GM18951 (cell line): ENCODE measurements at regions not wholly inside any gene's neighbourhood (a gene's known extent, or its start where the extent isn't known, plus 50 kb on each side); places are given as distances from the start of the nearest gene placed in this dataset.

Experiments used
- POLR2A ChIP-seq: IDR thresholded peaks from 4 replicates; pipeline ENCODE4 v1.6.1; 2011; ENCODE audit warnings: mild to moderate bottlenecking; ENCODE audit not compliant: insufficient read length, insufficient read depth; ENCODE audit errors: extremely low read depth
- in situ Hi-C: fragments of 300-500 bp; cut with MboI; formaldehyde crosslinking; loops from one replicate; pipeline ENCODE4 v1.12.0; 2022; ENCODE audit warnings: low sequenced_read_pairs, mixed read lengths, inconsistent platforms; ENCODE audit not compliant: unreplicated experiment

- in situ Hi-C loops, result no loop called here
- TF ChIP-seq POLR2A, result no peak
These were observed 932.3 kb downstream of the FLRT2 start for GRCh38 chr14:86462193-86462753.

DNA sequence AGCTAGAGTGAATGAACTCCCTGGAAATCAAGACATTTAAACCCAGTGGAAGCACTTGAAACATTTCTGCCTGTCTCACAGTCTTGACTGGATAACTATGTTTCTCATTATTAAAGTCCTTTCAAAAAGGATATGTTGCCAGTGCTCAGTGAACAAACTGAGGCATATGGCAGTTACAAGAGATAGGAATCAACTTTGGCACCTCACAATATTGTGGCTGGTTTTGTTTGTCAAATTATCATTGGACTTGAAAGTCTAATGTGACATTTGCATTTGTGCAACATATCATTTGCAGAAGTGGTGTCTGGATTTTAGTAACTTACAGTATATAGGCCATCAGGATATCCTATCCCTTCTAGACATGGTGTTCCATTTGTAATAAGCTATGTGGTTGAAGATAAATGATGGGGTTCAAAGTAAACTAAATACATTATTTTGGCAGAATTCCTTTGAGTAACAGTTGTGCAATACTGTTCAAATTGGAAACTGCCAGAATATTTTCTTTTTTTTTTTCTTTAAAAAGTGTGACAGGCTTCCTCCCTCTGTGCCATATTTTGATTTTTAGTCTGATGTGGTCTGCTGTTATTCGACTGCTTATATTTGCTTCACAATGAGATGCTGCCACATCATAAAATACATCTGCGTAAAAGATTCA lies 927.7 kb downstream of the FLRT2 start:
- no peak for TF ChIP-seq POLR2A
- in situ Hi-C loops, result no loop called here

DNA sequence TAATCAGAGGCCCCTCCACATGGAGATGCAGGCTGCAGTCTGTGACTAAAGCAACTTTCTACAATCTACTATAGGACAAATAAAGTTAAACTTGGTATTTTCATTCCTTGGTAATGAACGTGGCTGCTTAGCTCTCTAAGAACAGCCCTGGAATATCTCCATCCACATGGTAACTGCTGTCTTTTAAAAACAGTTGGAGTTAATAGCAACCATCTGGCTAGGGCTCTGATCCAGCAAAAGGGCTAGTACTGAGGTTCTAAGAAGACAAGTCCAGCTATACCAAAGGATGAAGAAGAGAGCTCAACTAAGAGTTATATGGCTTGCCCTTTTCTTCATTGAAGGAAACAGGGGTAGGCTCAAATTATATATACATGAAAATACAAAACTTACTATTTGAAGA lies 920.1 kb downstream of the FLRT2 start:
- in situ Hi-C loops, result no loop called here
- TF ChIP-seq POLR2A, result no peak

- in situ Hi-C loops, result no loop called here
- TF ChIP-seq POLR2A, result no peak
These were observed 912.2 kb downstream of the FLRT2 start for GRCh38 chr14:86442135-86442534.

- TF ChIP-seq POLR2A, result no peak
- in situ Hi-C loops, result no loop called here
These were observed 900.9 kb downstream of the FLRT2 start for GRCh38 chr14:86430853-86431252.

DNA sequence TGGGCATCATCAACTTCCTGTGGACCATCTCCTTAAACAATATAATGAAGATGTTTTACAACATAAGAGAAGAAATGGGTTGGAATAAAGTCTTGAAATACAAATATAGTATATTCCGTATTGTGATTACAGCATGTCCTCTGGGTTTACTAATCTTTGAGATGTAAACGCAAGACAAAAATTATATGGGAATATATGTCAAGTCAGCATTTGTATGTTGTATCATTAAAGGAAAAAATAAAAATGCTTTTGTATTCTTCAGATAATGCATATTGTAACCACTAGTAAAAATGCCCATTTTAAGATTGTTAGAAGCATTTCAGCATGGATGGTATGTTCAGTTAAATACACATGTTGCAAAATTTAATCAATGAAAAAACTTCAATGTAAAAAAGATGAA lies 893.3 kb downstream of the FLRT2 start:
- no peak for TF ChIP-seq POLR2A
- in situ Hi-C loops, result no loop called here

- no peak for TF ChIP-seq POLR2A
- in situ Hi-C loops, result no loop called here
These were observed 890.2 kb downstream of the FLRT2 start for GRCh38 chr14:86420131-86420530.

DNA sequence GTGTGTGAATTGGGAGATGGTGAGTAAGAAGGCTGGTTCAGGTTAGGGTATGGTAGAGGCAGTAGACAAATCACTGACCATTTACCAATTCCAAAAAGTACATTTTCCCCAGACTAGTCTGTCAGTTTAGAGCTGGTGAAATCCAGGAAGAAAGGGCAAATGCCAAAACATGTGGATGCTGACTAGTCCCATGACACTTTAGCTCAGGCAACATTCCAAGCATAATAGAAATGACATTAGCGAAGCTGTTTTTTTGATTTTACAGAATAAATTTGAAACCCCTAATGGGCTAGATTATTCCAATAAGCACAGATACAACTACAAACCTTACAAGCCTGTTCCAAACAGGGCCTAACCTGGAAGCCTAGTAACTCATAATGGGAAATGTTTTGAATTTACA lies 884.2 kb downstream of the FLRT2 start:
- in situ Hi-C loops, result no loop called here
- TF ChIP-seq POLR2A, result no peak

- no peak for TF ChIP-seq POLR2A
- in situ Hi-C loops, result no loop called here
These were observed 875.2 kb downstream of the FLRT2 start for GRCh38 chr14:86404989-86405649.

GRCh38 chr14:86404425-86404824 lies 874.5 kb downstream of the FLRT2 start:
- TF ChIP-seq POLR2A, result no peak
- in situ Hi-C loops, result no loop called here

GRCh38 chr14:86402545-86402944 lies 872.6 kb downstream of the FLRT2 start:
- in situ Hi-C loops, result no loop called here
- no peak for TF ChIP-seq POLR2A

DNA sequence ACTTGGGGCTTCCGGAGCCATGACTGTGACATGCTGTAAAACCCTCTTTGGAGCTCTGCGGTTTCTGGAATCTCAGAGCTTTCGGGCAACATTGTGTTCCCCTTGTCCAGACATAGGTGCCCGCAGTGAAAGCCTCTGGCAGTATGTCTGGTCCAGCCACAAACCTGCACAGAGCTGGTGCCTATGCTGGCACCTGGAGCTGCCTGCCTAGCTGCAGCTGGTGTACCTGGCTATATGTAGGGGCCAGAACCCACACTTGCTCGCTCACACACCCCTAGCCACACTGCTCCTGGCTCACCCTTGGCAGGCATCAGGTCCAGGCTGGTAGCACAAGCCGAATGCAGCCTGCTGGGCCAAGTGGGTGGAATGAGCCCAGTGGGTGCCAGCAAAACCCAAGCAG lies 861.1 kb downstream of the FLRT2 start:
- in situ Hi-C loops, result no loop called here
- TF ChIP-seq POLR2A, result no peak

- in situ Hi-C loops, result no loop called here
- no peak for TF ChIP-seq POLR2A
These were observed 858.3 kb downstream of the FLRT2 start for GRCh38 chr14:86388216-86388615.

DNA sequence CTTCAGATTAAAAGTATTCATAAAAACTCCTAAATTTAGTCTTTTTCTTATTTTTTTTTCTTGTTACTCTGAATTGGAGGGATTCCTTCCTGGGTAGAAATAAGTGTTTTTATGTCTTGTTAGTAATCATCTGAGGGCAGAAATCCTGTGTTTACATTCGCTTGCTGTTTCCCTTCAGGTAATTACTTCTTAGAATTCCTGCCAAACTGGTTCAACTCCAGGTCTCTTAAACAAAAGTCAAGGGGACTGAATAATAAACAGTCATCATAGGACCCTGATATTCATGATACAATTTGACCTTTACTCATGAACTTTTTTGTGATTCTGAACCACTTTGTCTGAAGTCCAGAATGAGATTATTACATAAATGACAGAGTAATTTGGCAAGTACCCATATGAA lies 843.9 kb downstream of the FLRT2 start:
- in situ Hi-C loops, result no loop called here

More for the DNA sequence above, 843.9 kb downstream of the FLRT2 start:
- no peak for TF ChIP-seq POLR2A
